H9 (cell line): ENCODE measurements at regions not wholly inside any gene's neighbourhood (a gene's known extent, or its start where the extent isn't known, plus 50 kb on each side); places are given as distances from the start of the nearest gene placed in this dataset.

Experiments used
- DNase-seq: peaks from one replicate; pipeline ENCODE4 v3.0.0-alpha.2; 2017
- H2AFZ ChIP-seq: one replicate; pipeline ENCODE4 v1.6.1; 2013; ENCODE audit warnings: mild to moderate bottlenecking, low read length, control low read depth, moderate library complexity
- H2AK5ac ChIP-seq: 2 replicates; pipeline ENCODE4 v1.6.1; 2013; ENCODE audit warnings: low read length, control low read depth, mixed read lengths; ENCODE audit not compliant: insufficient read length
- H2BK120ac ChIP-seq: one replicate; pipeline ENCODE4 v1.6.1; 2013; ENCODE audit warnings: low read depth, mild to moderate bottlenecking, low read length, control low read depth, inconsistent platforms; ENCODE audit not compliant: poor library complexity, severe bottlenecking
- H2BK12ac ChIP-seq: 2 replicates; pipeline ENCODE4 v1.6.1; 2013; ENCODE audit warnings: low read length, control low read depth, mixed read lengths, low read depth; ENCODE audit not compliant: insufficient read length
- H2BK15ac ChIP-seq: 2 replicates; pipeline ENCODE4 v1.6.1; 2013; ENCODE audit warnings: low read depth, low read length, control low read depth
- H2BK20ac ChIP-seq: one replicate; pipeline ENCODE4 v1.6.1; 2013; ENCODE audit warnings: low read depth, mild to moderate bottlenecking, low read length, control low read depth, inconsistent platforms; ENCODE audit not compliant: poor library complexity, severe bottlenecking
- H2BK5ac ChIP-seq: 2 replicates; pipeline ENCODE4 v1.6.1; 2013; ENCODE audit warnings: low read length, control low read depth, mixed read lengths; ENCODE audit not compliant: insufficient read length
- H3K14ac ChIP-seq: 2 replicates; pipeline ENCODE4 v1.6.1; 2013; ENCODE audit warnings: low read length, control low read depth; ENCODE audit not compliant: insufficient read depth
- H3K18ac ChIP-seq: 2 replicates; pipeline ENCODE4 v1.6.1; 2013; ENCODE audit warnings: low read depth, mild to moderate bottlenecking, mixed read lengths, low read length, control low read depth; ENCODE audit not compliant: insufficient read length
- H3K23ac ChIP-seq: 2 replicates; pipeline ENCODE4 v1.6.1; 2013; ENCODE audit warnings: low read length, control low read depth, mixed read lengths, low read depth; ENCODE audit not compliant: insufficient read length
- H3K23me2 ChIP-seq: 2 replicates; pipeline ENCODE4 v1.6.1; 2013; ENCODE audit warnings: low read depth, mild to moderate bottlenecking, mixed read lengths, low read length, control low read depth; ENCODE audit not compliant: insufficient read length, poor library complexity, severe bottlenecking
- H3K27ac ChIP-seq: 2 replicates; pipeline ENCODE4 v1.5.1; 2013; ENCODE audit warnings: low read length, control low read depth, mixed read lengths, low read depth; ENCODE audit not compliant: insufficient read length
- H3K27me3 ChIP-seq: 2 replicates; pipeline ENCODE4 v1.6.1; 2013; ENCODE audit warnings: low read length, control low read depth, inconsistent platforms; ENCODE audit not compliant: insufficient read depth
- H3K4ac ChIP-seq: 2 replicates; pipeline ENCODE4 v1.6.1; 2013; ENCODE audit warnings: low read depth, mild to moderate bottlenecking, control low read depth, inconsistent platforms, low read length, moderate library complexity
- H3K4me1 ChIP-seq: 2 replicates; pipeline ENCODE4 v1.6.1; 2013; ENCODE audit warnings: low read length, control low read depth, inconsistent platforms; ENCODE audit not compliant: insufficient read depth
- H3K4me2 ChIP-seq: 2 replicates; pipeline ENCODE4 v1.6.1; 2013; ENCODE audit warnings: low read length, control low read depth, mixed read lengths; ENCODE audit not compliant: insufficient read length, insufficient read depth
- H3K56ac ChIP-seq: 2 replicates; pipeline ENCODE4 v1.6.1; 2013; ENCODE audit warnings: low read depth, mild to moderate bottlenecking, mixed read lengths, low read length, control low read depth; ENCODE audit not compliant: insufficient read length
- H3K79me1 ChIP-seq: 2 replicates; pipeline ENCODE4 v1.6.1; 2013; ENCODE audit warnings: low read depth, mild to moderate bottlenecking, moderate library complexity, low read length, control low read depth, inconsistent platforms; ENCODE audit not compliant: insufficient read depth, poor library complexity, severe bottlenecking
- H3K79me2 ChIP-seq: 2 replicates; pipeline ENCODE4 v1.6.1; 2013; ENCODE audit warnings: low read length, control low read depth, inconsistent platforms; ENCODE audit not compliant: insufficient read depth
- H3K9ac ChIP-seq: 2 replicates; pipeline ENCODE4 v1.6.1; 2013; ENCODE audit warnings: low read length, control low read depth, mixed read lengths; ENCODE audit not compliant: insufficient read length; ENCODE audit errors: extremely low read depth
- H3K9me3 ChIP-seq: one replicate; pipeline ENCODE4 v1.6.1; 2013; ENCODE audit warnings: low read depth, low read length, inconsistent platforms; ENCODE audit not compliant: control insufficient read depth
- H3T11ph ChIP-seq: one replicate; pipeline ENCODE4 v1.6.1; 2013; ENCODE audit warnings: mild to moderate bottlenecking, low read length, control low read depth, inconsistent platforms
- H4K20me1 ChIP-seq: one replicate; pipeline ENCODE4 v1.6.1; 2013; ENCODE audit not compliant: control insufficient read depth, insufficient read length, insufficient read depth
- H4K5ac ChIP-seq: 2 replicates; pipeline ENCODE4 v1.6.1; 2013; ENCODE audit warnings: low read depth, mild to moderate bottlenecking, mixed read lengths, low read length, control low read depth; ENCODE audit not compliant: insufficient read length
- H4K8ac ChIP-seq: replicated peaks from 2 replicates; pipeline ENCODE4 v1.6.1; 2013; ENCODE audit warnings: low read length, control low read depth, mixed read lengths, low read depth; ENCODE audit not compliant: insufficient read length
- H4K91ac ChIP-seq: 2 replicates; pipeline ENCODE4 v1.6.1; 2013; ENCODE audit warnings: low read depth, mild to moderate bottlenecking, moderate library complexity, mixed read lengths, low read length, control low read depth; ENCODE audit not compliant: insufficient read length
- H3K27ac Mint-ChIP-seq, 3 experiments: 2 replicates in 2 of 3; 3 replicates in 1 of 3; pipeline ENCODE4 v1.8.0; 2020 to 2021; ENCODE audit warnings: mixed read lengths in 3 of 3, mild to moderate bottlenecking in 1 of 3, moderate library complexity in 1 of 3
- H3K27me3 Mint-ChIP-seq: 2 replicates; pipeline ENCODE4 v1.8.0; 2021; ENCODE audit warnings: low read depth, mild to moderate bottlenecking, moderate library complexity, mixed read lengths
- H3K36me3 Mint-ChIP-seq, 3 experiments: 2 replicates in 2 of 3; 3 replicates in 1 of 3; pipeline ENCODE4 v1.8.0; 2020 to 2021; ENCODE audit warnings: low read depth in 3 of 3, mixed read lengths in 3 of 3; ENCODE audit not compliant: insufficient read depth in 1 of 3
- H3K4me1 Mint-ChIP-seq, 2 experiments: 2 replicates each; pipeline ENCODE4 v1.8.0; 2020; ENCODE audit warnings: mixed read lengths in 2 of 2
- H3K4me3 Mint-ChIP-seq, 2 experiments: 2 replicates in 1 of 2; 3 replicates in 1 of 2; pipeline ENCODE4 v1.8.0; 2020 to 2021; ENCODE audit warnings: mild to moderate bottlenecking in 2 of 2, mixed read lengths in 2 of 2, moderate library complexity in 1 of 2
- H3K9me3 Mint-ChIP-seq, 2 experiments: 2 replicates in 1 of 2; 3 replicates in 1 of 2; pipeline ENCODE4 v1.8.0; 2020; ENCODE audit warnings: mild to moderate bottlenecking in 2 of 2, mixed read lengths in 2 of 2, moderate library complexity in 1 of 2
- CTCF ChIP-seq: fragments of 200-600 bp; sonication (generic); conservative IDR thresholded peaks from 3 replicates; pipeline ENCODE4 v1.8.0; 2021; ENCODE audit warnings: antibody characterized with exemption, mild to moderate bottlenecking
- WGBS: extraction: QIAGEN DNeasy Blood & Tissue Kit; methylation state at CpG from one replicate; pipeline ENCODE4 v1.1.7; 2013; ENCODE audit warnings: missing lambda C conversion rate, low lambda C conversion rate, mixed read lengths; ENCODE audit not compliant: insufficient read length; ENCODE audit errors: extremely low coverage; 5-methylcytosine and 5-hydroxymethylcytosine counted together

- no peak overlapping the region for H3K4ac ChIP-seq
- no peak for TF ChIP-seq CTCF
- no CpG with 5 or more reads among the region's 2 CpGs for WGBS
- H3K9ac ChIP-seq: no peak overlapping the region
- H2BK15ac ChIP-seq: no peak overlapping the region
- H4K20me1 ChIP-seq: no peaks in the 10 kb centered on the region
- no peak overlapping the region for H3K14ac ChIP-seq
- H3K79me1 ChIP-seq: no peaks in the 10 kb centered on the region
- no peak overlapping the region for H3K4me2 ChIP-seq
- H3K18ac ChIP-seq: no peak overlapping the region
- Mint-ChIP-seq H3K36me3 (no peaks in the 10 kb centered on the region), H3K9me3 (no peaks in the 10 kb centered on the region), H3K27ac (peak overlapping the region in 1 of 3 experiments; percentile 72; a peak in 2 of 7 replicates), H3K27me3 (no peaks in the 10 kb centered on the region), H3K4me1 (peaks cover 14 to 24% of the 10 kb centered on the region in 2 experiments), H3K4me3 (no peak overlapping the region)
- no peak overlapping the region for H2BK120ac ChIP-seq
- H3K56ac ChIP-seq: no peak overlapping the region
- H4K91ac ChIP-seq: no peak overlapping the region
- no peaks in the 10 kb centered on the region for H3K79me2 ChIP-seq
- H3K4me1 ChIP-seq: no peaks in the 10 kb centered on the region
- H2BK12ac ChIP-seq: no peak overlapping the region
- H3K9me3 ChIP-seq: no peaks in the 10 kb centered on the region
- no peak overlapping the region for H2AK5ac ChIP-seq
- no peak overlapping the region for H4K5ac ChIP-seq
- H4K8ac ChIP-seq: no peak overlapping the region
- no peak overlapping the region for H2BK20ac ChIP-seq
- no peak overlapping the region for H2AFZ ChIP-seq
- no peak overlapping the region for H3T11ph ChIP-seq
- DNase-seq: no peak
- H3K27ac ChIP-seq: no peak overlapping the region
- no peak overlapping the region for H3K23ac ChIP-seq
- no peaks in the 10 kb centered on the region for H3K27me3 ChIP-seq
- no peak overlapping the region for H2BK5ac ChIP-seq
- H3K23me2 ChIP-seq: no peaks in the 10 kb centered on the region
These were observed 651.6 kb upstream of the ADGRL4 start for GRCh38 chr1:79657951-79658658.
